Mesenchymal stem cell (in vitro differentiated cells and primary cell): ENCODE measurements at regions not wholly inside any gene's neighbourhood (a gene's known extent, or its start where the extent isn't known, plus 50 kb on each side); places are given as distances from the start of the nearest gene placed in this dataset.

Experiments used
- DNase-seq: peaks from one replicate; pipeline ENCODE4 v3.0.0-alpha.2; 2013
- H2AFZ ChIP-seq: one replicate; pipeline ENCODE4 v1.6.1; 2013; ENCODE audit warnings: low read depth, mild to moderate bottlenecking, control low read depth, inconsistent platforms, low read length, moderate library complexity
- H2AK5ac ChIP-seq: 2 replicates; pipeline ENCODE4 v1.6.1; 2013; ENCODE audit warnings: low read length, moderate library complexity, mild to moderate bottlenecking, inconsistent platforms; ENCODE audit not compliant: severe bottlenecking
- H2BK120ac ChIP-seq: one replicate; pipeline ENCODE4 v1.6.1; 2013; ENCODE audit warnings: low read depth, mild to moderate bottlenecking, inconsistent platforms, low read length, moderate library complexity
- H2BK12ac ChIP-seq, 2 experiments: one replicate each; pipeline ENCODE4 v1.6.1; 2013; ENCODE audit warnings: inconsistent platforms in 2 of 2, low read length in 2 of 2, mild to moderate bottlenecking in 2 of 2, moderate library complexity in 2 of 2, control low read depth in 1 of 2
- H2BK15ac ChIP-seq: one replicate; pipeline ENCODE4 v1.6.1; 2013; ENCODE audit warnings: mild to moderate bottlenecking, low read depth, inconsistent platforms; ENCODE audit not compliant: poor library complexity, severe bottlenecking
- H2BK5ac ChIP-seq: 2 replicates; pipeline ENCODE4 v1.6.1; 2013; ENCODE audit warnings: low read depth, mild to moderate bottlenecking, low read length, control low read depth, inconsistent platforms; ENCODE audit not compliant: poor library complexity, severe bottlenecking
- H3K14ac ChIP-seq, 2 experiments: one replicate each; pipeline ENCODE4 v1.6.1; 2013; ENCODE audit warnings: inconsistent platforms in 2 of 2, low read length in 2 of 2, control low read depth in 1 of 2, mild to moderate bottlenecking in 1 of 2, moderate library complexity in 1 of 2
- H3K18ac ChIP-seq, 2 experiments: one replicate each; pipeline ENCODE4 v1.6.1; 2013; ENCODE audit warnings: inconsistent platforms in 2 of 2, low read length in 2 of 2, control low read depth in 1 of 2, low read depth in 1 of 2, mild to moderate bottlenecking in 1 of 2
- H3K23ac ChIP-seq, 2 experiments: one replicate each; pipeline ENCODE4 v1.6.1; 2013; ENCODE audit warnings: inconsistent platforms in 2 of 2, low read length in 2 of 2, mild to moderate bottlenecking in 2 of 2, moderate library complexity in 2 of 2, control low read depth in 1 of 2
- H3K27ac ChIP-seq: 2 replicates; pipeline ENCODE4 v1.5.1; 2013; ENCODE audit warnings: mild to moderate bottlenecking, moderate library complexity, low read length, control low read depth, inconsistent platforms; ENCODE audit not compliant: poor library complexity, severe bottlenecking
- H3K27me3 ChIP-seq, 2 experiments: 2 replicates each; pipeline versions ENCODE4 v1.6.1 to v1.7.0; 2013; ENCODE audit warnings: low read length in 2 of 2, mild to moderate bottlenecking in 2 of 2, moderate library complexity in 2 of 2, control low read depth in 1 of 2, inconsistent platforms in 1 of 2; ENCODE audit not compliant: control insufficient read depth in 1 of 2, insufficient read depth in 1 of 2
- H3K36me3 ChIP-seq, 2 experiments: 2 replicates each; pipeline versions ENCODE4 v1.6.1 to v1.7.0; 2013; ENCODE audit warnings: low read length in 2 of 2, control low read depth in 1 of 2, inconsistent platforms in 1 of 2, low read depth in 1 of 2, mild to moderate bottlenecking in 1 of 2; ENCODE audit not compliant: insufficient read depth in 2 of 2, control insufficient read depth in 1 of 2
- H3K4ac ChIP-seq, 2 experiments: one replicate each; pipeline ENCODE4 v1.6.1; 2013; ENCODE audit warnings: inconsistent platforms in 2 of 2, low read length in 2 of 2, mild to moderate bottlenecking in 2 of 2, moderate library complexity in 2 of 2, control low read depth in 1 of 2, low read depth in 1 of 2
- H3K4me1 ChIP-seq: 2 replicates; pipeline ENCODE4 v1.6.1; 2013; ENCODE audit warnings: low read depth, low read length, control low read depth; ENCODE audit not compliant: control insufficient read depth, insufficient read depth
- H3K4me2 ChIP-seq: 2 replicates; pipeline ENCODE4 v1.6.1; 2013; ENCODE audit warnings: low read length, mild to moderate bottlenecking, inconsistent platforms; ENCODE audit not compliant: poor library complexity, severe bottlenecking
- H3K4me3 ChIP-seq, 2 experiments: 2 replicates each; pipeline versions ENCODE4 v1.5.1 to v1.7.0; 2013; ENCODE audit warnings: low read length in 2 of 2, mild to moderate bottlenecking in 2 of 2, control low read depth in 1 of 2, low read depth in 1 of 2; ENCODE audit not compliant: insufficient read depth in 1 of 2
- H3K79me1 ChIP-seq: replicated peaks from 2 replicates; pipeline ENCODE4 v1.6.1; 2013; ENCODE audit warnings: mild to moderate bottlenecking, control low read depth, low read length, inconsistent platforms; ENCODE audit not compliant: poor library complexity, severe bottlenecking
- H3K9ac ChIP-seq: 2 replicates; pipeline ENCODE4 v1.7.0; 2013; ENCODE audit warnings: mild to moderate bottlenecking, low read length, moderate library complexity
- H3K9me3 ChIP-seq: 2 replicates; pipeline ENCODE4 v1.7.0; 2013; ENCODE audit warnings: mild to moderate bottlenecking, low read length; ENCODE audit not compliant: control insufficient read depth
- H4K8ac ChIP-seq: one replicate; pipeline ENCODE4 v1.6.1; 2013; ENCODE audit warnings: inconsistent platforms, mild to moderate bottlenecking, low read length, moderate library complexity
- H4K91ac ChIP-seq: one replicate; pipeline ENCODE4 v1.6.1; 2013; ENCODE audit warnings: mild to moderate bottlenecking, low read length, inconsistent platforms
- WGBS: methylation state at CpG from one replicate; pipeline ENCODE4 v1.1.7; 2013; ENCODE audit warnings: mixed read lengths; 5-methylcytosine and 5-hydroxymethylcytosine counted together

- H2BK12ac ChIP-seq: no peak overlapping the region
- 95% methylated on average over 6 of the region's 6 CpGs for WGBS
These were observed 771.7 kb upstream of the EYS start for GRCh38 chr6:66478705-66479104.

GRCh38 chr6:66435321-66435720, 728.3 kb upstream of the EYS start:
- no peak overlapping the region for H3K14ac ChIP-seq
- H3K27me3 ChIP-seq: no peaks in the 10 kb centered on the region
- no peaks in the 10 kb centered on the region for H3K4me1 ChIP-seq
- no peak overlapping the region for H4K8ac ChIP-seq
- H2BK5ac ChIP-seq: no peak overlapping the region
- no peak overlapping the region for H3K27ac ChIP-seq
- H3K36me3 ChIP-seq: no peaks in the 10 kb centered on the region
- H2BK12ac ChIP-seq: no peak overlapping the region
- H3K23ac ChIP-seq: no peak overlapping the region
- H3K4me2 ChIP-seq: no peak overlapping the region
- H3K4ac ChIP-seq: no peak overlapping the region
- no peaks in the 10 kb centered on the region for H3K9me3 ChIP-seq
- H2AK5ac ChIP-seq: no peak overlapping the region
- no peak overlapping the region for H2BK120ac ChIP-seq
- no peak overlapping the region for H4K91ac ChIP-seq
- H3K9ac ChIP-seq: no peak overlapping the region
- H2BK15ac ChIP-seq: no peak overlapping the region
- DNase-seq: no peak
- no peak overlapping the region for H3K18ac ChIP-seq
- WGBS: 96% methylated on average over 3 of the region's 5 CpGs
- H3K79me1 ChIP-seq: no peaks in the 10 kb centered on the region
- no peak overlapping the region for H3K4me3 ChIP-seq
- no peak overlapping the region for H2AFZ ChIP-seq

More at GRCh38 chr6:66478705-66479104, 771.7 kb upstream of the EYS start:
- Histone ChIP-seq H2AFZ (no peak overlapping the region), H2AK5ac (no peak overlapping the region), H3K4me3 (no peak overlapping the region), H4K91ac (no peak overlapping the region), H2BK15ac (no peak overlapping the region), H3K4me1 (no peaks in the 10 kb centered on the region), H3K4ac (no peak overlapping the region), H3K23ac (no peak overlapping the region), H2BK120ac (no peak overlapping the region), H3K9me3 (peaks cover 10% of the 10 kb centered on the region), H2BK5ac (no peak overlapping the region), H3K27me3 (no peaks in the 10 kb centered on the region), H3K4me2 (no peak overlapping the region), H3K18ac (no peak overlapping the region), H3K14ac (no peak overlapping the region), H3K9ac (no peak overlapping the region), H3K79me1 (no peaks in the 10 kb centered on the region), H4K8ac (no peak overlapping the region), H3K36me3 (no peaks in the 10 kb centered on the region), H3K27ac (no peak overlapping the region)
- no peak for DNase-seq

GRCh38 chr6:66429210-66429609, 722.2 kb upstream of the EYS start:
- H3K14ac ChIP-seq: no peak overlapping the region
- H3K9me3 ChIP-seq: peaks cover 5% of the 10 kb centered on the region
- H2AK5ac ChIP-seq: no peak overlapping the region
- H4K91ac ChIP-seq: no peak overlapping the region
- no peaks in the 10 kb centered on the region for H3K27me3 ChIP-seq
- no peak overlapping the region for H3K27ac ChIP-seq
- no peak overlapping the region for H3K23ac ChIP-seq
- H2BK15ac ChIP-seq: no peak overlapping the region
- H2BK12ac ChIP-seq: no peak overlapping the region
- H2BK120ac ChIP-seq: no peak overlapping the region
- 100% methylated on average over 1 of the region's 2 CpGs for WGBS
- H4K8ac ChIP-seq: no peak overlapping the region
- H3K9ac ChIP-seq: no peak overlapping the region
- no peak overlapping the region for H2BK5ac ChIP-seq
- no peaks in the 10 kb centered on the region for H3K4me1 ChIP-seq
- H3K18ac ChIP-seq: no peak overlapping the region
- no peaks in the 10 kb centered on the region for H3K79me1 ChIP-seq
- no peak overlapping the region for H3K4me2 ChIP-seq
- no peak overlapping the region for H3K4ac ChIP-seq
- no peak overlapping the region for H2AFZ ChIP-seq
- no peaks in the 10 kb centered on the region for H3K36me3 ChIP-seq
- no peak for DNase-seq
- H3K4me3 ChIP-seq: no peak overlapping the region

GRCh38 chr6:66423047-66423446, 716.0 kb upstream of the EYS start:
- no peak overlapping the region for H2BK15ac ChIP-seq
- no peak overlapping the region for H3K4me2 ChIP-seq
- H3K4me1 ChIP-seq: no peaks in the 10 kb centered on the region
- H3K27ac ChIP-seq: no peak overlapping the region
- H3K14ac ChIP-seq: no peak overlapping the region
- no peak overlapping the region for H2BK5ac ChIP-seq
- H3K27me3 ChIP-seq: no peaks in the 10 kb centered on the region
- no peak overlapping the region for H3K23ac ChIP-seq
- no peak overlapping the region for H3K4me3 ChIP-seq
- no peak overlapping the region for H3K9ac ChIP-seq
- H3K4ac ChIP-seq: no peak overlapping the region
- no peaks in the 10 kb centered on the region for H3K79me1 ChIP-seq
- no peak overlapping the region for H2AK5ac ChIP-seq
- peaks cover 5% of the 10 kb centered on the region for H3K9me3 ChIP-seq
- H2AFZ ChIP-seq: no peak overlapping the region
- DNase-seq: no peak
- no peak overlapping the region for H2BK12ac ChIP-seq
- no peak overlapping the region for H2BK120ac ChIP-seq
- no peak overlapping the region for H4K91ac ChIP-seq
- no peak overlapping the region for H4K8ac ChIP-seq
- H3K18ac ChIP-seq: no peak overlapping the region
- no peaks in the 10 kb centered on the region for H3K36me3 ChIP-seq
